Stimulated activated CD4-positive, alpha-beta T cell treated with anti-CD3 and anti-CD28 coated beads, Interleukin-12 subunit alpha, Interleukin-12 subunit beta, amount 100 ng/mL, for 48 hours (primary cell): ENCODE measurements at regions not wholly inside any gene's neighbourhood (a gene's known extent, or its start where the extent isn't known, plus 50 kb on each side); places are given as distances from the start of the nearest gene placed in this dataset.

Source experiments
- DNase-seq, 3 donors: peaks; one replicate each; pipeline ENCODE4 v3.0.0-alpha.2; 2020; ENCODE audit warnings: low read depth in 2 of 3, low spot score in 1 of 3

DNA sequence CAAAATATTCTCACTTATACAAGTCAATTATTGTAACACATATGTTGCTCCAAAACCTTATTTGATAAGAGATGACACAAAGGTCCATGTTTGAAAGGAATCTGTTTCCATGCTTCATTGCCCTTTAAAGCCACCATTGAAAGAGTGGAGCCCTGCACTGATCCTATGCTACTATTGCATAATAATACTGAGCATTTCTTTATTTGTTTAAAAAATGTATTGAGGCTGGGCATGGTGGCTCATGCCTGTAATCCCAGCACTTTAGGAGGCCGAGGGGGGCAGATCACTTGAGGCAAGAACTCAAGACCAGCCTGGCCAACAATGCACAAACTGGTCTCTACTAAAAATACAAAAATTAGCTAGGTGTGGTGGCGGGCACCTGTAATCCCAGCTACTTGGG lies 178.8 kb upstream of the STARD13 start:
- no peak for DNase-seq

DNA sequence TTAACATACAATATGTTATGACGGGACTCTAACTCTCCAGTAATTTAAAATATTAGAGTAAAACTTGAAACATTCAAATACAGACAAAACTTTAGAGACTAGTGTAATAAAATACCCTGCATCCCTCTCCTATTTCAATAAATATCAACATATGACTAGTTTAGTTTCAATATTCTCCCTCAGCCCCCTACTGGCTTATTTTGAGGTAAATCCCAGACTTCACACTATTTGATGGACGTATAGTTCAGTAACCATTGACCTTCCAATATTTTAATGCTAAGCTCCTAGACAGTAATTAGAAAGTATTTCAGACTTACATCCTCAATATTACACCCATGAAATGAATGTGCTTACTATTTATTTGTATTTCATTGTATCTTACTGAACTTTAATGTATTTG lies 180.7 kb upstream of the STARD13 start:
- no peak for DNase-seq

DNA sequence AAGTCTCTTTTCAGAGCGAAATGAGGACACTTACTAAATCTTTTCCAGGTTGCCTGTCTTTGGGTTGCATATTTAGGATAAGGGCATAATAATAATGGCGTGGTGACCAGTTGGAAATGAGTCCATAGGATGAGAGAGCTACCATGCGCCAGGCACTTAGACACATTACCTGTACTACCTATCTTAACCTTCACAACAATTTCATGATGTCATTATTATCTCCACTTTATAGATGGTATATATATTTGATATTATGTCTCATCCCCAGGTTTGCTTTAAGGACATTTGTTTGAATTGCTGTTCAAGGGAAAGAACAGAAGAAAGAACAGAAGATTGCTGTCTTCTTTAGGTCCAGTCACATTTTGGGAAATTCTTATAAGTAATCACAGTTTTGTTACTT lies 182.0 kb upstream of the STARD13 start:
- DNase-seq, result no peak

DNA sequence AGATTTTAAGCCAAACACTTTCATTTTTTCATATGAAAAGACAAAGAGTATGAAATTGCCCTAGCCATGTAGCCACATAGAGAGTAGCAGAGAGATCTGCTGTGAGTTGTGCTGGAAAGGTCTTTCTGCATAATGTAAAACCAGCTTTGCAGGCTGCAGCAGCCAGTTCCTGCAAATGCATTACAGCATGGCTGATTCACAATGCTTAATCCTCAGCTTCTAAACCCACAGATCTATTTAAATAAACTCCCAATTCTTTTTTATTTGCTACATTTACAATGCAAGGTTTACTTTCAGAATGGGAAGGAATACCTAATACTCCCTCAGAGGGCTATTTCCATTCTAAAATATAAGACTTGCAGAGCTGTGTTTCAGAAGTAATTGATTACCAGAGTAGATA lies 185.6 kb upstream of the STARD13 start:
- DNase-seq, result no peak

DNA sequence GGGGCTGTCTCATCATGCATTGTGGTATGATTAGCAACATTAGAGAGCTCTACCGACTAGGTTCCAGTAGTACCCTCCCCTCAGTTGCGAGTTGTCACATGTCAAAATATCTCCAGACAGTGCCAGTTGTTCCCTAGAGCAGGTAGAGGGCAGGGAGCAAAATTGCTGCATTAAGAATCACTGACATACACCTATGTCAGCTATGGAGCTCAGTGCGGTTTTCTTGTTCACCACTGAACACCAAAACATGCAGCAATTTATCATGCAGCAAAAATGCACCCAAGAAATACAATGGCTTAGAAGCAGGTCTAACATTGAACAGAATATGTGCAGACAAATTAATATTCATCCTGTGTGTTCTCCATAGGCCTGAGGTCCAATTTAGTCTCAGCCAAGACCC lies 186.9 kb upstream of the STARD13 start:
- DNase-seq, result no peak

DNA sequence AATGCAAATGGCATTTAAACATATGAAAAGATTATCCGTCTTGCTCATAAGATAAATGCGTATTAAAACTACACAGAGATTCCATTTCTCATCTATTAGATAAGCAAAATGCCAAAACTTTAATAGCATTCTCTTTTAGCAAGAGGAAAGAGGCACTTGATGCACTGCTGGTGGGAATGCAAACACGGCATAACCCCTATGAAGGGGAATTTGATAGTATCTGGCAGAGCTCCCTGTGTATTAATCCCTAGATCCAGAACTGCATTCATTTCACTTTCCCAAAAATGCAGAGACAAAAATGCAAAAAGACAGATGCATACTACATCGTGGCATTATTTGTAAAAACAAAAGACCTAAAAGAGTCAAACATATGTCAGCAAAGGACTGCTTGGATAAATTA lies 193.6 kb upstream of the STARD13 start:
- no peak for DNase-seq

DNA sequence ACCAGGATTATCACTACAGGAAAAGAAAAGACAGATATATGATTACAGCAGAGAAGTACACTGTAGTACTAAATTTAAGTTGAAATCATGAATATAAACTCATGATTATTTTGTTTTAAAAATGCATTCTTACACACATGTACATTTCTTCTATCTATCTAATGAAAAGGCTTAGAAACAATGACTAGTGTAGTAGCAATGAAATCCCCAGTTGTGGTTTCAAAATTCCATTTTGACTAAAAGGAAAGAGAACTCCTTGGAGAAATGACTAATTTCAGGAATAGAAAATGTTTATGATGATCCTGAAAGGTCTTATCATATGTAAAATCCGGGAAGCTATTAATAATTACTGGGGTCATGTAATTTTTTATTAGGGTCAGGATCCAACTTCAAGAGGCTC lies 195.0 kb upstream of the STARD13 start:
- DNase-seq, result no peak

DNA sequence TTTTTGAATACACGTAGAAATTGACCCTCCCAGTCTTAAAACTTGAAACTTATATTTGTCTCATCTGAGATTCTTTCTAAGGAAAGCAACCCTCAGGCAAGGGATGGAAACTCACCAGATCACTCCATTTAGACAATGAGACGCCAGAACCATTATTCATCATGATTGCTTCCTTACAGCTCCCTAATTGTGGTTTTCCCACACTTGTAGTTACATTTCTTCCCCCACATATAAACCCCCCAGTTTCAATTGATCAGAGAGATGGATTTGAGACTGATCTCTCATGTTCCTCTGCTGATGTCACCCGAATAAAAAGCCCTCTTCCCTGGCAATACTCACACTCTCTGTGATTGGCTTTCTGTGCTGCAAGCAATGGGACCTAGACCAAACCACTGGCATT lies 197.9 kb upstream of the STARD13 start:
- DNase-seq, result no peak

DNA sequence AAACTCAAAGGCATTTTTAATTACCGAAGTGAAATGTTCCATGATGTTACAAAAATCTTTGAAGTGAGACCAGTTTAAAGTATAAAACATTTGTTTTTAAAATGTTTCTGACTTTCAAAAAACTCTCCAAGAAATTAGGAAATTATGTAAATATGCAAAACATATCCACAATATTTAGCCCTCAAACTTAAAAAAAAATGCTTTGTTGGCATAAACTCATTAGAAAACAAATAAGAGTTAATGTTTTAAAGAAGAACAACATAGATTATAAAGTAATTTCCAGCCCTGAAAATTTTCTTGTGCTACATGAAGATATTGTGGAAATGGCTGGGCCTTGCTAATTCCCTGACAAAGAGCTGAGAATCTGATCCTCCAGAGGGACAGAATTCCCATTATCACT lies 199.7 kb upstream of the STARD13 start:
- no peak for DNase-seq

DNA sequence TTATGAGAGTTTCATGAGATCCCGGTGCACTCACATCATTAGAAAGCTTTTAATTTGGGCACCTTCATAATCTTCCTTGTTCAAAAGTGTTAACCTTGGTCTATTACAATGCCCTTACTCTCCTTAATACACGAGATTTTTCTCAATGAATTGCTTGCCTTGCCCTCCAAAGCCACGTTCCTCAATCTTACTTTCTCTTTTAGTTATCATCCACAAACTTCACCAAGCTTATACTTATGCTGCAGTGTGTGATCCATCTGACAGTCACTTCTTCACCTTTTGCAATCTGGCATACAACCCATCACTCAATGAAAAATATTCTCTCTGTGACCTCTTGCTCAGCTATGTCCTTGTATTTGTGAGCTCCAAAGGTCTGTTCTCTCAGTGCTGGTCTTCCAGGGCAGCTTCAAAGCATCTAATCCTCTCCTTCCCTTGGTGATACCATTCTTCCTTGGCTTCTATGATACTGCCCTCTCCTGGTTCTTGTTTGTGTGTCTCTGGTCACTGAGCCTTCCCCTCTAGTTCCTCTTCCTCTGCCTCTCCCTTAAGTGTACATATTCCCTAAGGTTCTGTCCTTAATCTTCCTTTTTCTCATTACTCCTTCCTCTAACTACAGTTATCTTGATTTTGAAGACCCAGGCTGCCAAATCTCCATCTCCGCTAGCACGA lies 202.2 kb upstream of the STARD13 start:
- DNase-seq, result no peak

DNA sequence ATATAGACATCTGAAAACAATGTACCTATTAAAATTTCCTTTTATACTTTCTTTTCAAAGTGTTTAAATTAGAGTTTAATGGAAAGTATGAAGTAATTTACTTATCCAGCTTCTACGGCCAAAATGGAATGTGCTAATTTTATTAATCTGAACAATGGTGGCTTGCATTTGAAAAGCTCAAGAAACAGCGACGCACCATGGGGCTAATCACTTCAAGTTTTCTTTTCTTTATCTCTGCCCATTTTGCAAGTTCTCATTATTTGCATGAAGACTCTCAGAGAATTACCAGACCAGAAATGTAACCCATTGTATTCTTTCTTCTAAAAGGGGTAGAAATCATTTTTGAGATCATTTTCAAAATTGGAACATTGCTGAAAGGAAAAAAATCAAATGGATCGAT lies 204.0 kb upstream of the STARD13 start:
- DNase-seq, result no peak

DNA sequence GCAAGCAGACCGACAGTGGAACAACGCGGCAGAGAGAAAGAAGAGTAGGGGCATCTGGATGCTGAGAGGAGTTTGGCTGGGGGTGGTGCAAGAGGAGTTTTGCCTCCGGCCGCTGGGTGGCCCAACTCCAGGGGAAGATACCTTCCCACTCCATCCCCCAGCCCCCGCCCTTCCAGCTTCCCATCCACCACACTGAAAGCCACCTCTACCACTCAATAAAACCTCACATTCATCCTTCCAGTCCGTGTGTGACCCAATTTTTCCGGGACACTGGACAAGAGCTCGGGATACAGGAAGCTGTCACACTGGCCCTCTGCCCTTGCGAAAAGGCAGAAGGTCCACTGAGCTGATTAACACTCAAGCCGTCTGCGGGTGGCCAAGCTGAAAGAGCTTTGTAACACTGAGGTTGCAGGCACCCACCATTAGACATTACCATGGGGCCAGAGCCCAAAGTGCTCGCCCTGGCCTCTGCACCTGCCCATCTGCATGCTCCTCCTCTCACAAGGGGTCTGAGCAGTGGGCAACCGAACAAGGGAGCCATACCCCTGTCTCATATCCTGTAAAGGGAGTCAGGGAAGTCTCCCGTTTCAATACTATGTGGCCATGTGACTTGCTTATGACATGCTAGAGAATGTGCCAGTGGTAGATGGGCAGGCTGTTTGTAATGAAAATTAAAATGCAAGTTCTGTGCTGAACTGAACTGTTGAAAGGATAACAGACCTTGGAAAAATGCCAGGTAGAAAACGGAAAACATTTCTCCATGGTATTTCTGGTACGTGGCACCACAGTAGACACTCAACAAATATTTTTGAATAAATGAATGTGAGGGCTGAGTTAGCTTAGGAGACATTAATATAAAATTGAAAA lies 205.1 kb upstream of the STARD13 start:
- DNase-seq, result no peak

DNA sequence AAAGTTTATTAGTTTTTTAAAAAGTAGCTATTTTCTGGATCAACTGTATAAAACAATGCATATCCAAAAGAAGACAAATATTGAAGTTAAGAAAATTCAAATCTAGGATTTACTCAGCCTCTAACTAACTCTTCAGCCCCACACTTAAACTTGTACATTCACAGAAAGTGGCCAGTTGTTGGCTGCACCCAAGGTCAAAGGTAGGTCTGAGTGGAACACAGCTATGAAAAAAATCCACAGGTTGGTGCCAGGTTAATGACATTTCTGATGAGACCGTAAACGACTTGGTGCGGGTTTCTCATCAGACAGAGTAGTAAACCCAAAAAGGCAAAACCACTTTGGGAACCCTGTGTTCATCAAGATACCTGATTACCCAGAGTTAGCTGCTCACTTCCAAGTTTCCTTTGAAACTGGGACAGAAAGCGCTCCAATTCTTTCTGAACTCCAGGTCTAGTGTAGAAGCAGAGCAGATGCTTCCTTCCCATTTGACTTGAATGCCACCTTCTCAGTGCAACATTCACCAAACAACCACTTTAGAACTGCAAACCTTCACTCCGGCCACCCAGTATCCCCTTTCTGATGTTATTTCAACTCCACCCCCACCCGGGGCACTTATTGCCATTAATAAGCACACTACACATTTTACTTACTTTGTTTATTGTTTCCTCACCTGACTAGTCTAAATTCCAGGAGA lies 208.3 kb upstream of the STARD13 start:
- DNase-seq, result no peak

DNA sequence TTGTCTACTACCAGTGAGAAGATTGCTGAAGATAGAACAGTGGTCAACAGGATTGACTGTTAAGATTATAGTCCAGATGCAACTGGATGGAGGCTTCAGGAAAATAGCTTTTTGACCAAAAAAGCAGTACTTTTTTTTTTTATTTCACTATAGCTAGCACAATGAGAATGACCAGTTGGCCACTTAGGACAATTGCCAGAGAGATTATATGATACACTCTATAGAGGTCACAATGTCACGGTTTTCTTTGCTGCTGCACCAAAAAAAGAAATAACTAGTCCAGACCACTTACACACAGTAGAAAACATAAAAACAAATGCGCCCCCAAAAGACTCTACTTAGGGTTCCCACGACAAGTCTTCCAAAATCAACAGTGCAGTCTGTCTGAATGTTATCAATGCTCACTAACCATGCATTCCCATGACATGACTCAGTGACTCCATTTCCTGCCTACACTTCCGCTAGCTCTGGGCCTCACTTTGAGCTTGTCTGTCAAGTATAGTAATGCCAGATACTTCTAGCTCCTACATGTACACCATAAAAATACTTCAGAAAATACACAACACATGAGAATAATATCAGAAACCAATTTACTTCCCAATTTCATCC lies 209.1 kb upstream of the STARD13 start:
- no peak for DNase-seq

DNA sequence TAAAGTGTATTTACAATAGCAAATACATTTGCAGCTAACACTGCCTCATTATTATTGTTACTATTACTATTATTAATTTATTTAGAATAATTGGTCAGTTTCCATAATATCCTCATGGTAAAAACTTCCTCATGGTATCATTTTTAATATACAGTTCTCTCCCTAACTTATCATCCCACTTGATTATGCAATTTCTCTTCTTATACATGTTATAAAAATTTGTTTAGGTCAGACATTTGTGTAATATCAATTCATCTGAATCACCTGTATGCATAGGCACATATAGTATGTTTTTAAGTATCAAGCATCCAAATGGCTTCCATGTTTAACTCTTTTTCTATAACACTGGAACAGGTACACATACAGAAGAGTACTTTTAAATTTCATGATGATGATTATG lies 210.8 kb upstream of the STARD13 start:
- no peak for DNase-seq

DNA sequence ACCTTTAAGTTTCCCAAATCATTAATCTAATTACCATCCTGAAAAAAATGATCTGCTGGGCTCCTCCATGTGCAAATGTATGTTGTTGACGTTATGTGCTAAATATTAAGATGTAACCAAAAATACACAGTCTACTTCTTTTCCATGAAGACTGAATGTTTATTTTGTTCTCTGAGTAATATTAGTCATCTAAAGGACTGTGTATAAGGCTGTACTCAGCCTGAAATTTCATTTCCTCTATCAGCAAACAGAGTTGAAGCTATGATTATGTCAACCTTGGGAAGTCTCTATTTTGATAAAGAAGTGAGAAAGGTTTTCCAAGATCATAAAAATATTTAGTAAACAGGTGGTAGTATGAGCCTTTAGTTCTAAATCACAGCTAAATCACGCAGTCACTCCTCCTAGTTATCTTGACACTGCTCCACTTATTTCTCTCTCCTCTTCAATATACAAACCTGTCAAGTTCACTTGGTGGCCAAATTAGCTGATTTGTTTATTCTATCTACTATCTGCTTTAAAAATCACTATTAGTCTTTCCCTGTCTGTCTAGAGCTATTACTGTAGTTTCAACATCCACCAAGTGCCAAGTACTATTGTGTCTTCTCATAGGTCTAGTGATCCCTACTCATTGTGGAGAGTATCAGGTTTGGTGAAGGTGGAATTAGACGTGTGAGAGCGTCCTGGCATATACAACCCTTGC lies 211.7 kb upstream of the STARD13 start:
- no peak for DNase-seq

DNA sequence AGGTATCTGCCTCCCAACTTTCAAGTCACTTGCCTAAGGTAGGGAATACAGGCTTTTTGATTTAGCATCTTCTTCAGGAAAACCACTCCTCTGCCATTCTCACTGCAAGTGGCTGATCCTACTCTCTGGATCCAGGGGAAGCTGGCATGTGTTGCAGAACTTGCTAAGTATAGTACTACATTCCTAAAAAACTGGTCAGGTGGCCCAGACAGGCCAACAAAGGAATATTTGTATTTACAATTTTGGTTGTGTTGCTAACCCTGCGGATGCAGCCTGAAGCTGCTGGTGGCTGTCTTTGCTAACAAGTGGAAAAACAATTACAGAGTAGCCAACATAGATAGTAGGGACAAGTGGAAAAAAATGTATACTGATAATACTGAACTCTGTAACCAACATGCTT lies 222.5 kb upstream of the STARD13 start:
- no peak for DNase-seq

DNA sequence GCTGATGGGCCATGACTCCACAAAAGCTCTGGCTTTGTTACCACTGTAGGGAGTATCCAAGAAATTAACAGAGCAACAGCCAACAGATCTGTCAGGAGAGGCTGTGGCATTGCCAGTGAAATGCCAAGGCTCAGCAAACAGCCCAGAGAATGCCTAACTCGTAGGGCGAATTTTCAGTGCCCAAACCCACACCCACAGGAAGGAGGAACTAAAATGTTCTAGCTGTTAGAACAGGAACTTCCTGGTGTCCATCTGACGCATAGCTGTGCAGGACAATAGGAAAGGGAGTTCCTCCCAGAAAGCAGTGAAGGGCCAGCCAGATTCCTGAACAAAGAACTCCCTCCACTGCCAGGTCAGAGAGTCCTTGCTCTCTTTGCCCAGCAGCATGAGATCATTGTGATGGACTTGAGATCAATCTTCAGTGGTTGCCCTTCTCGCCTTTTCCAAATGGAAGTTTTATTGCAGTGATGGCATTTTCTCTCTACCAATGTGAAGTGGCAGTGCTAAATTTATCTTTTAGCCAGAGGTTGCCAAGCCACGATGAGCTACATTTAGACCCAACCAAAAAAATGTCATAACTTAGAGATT lies 224.2 kb upstream of the STARD13 start:
- no peak for DNase-seq

DNA sequence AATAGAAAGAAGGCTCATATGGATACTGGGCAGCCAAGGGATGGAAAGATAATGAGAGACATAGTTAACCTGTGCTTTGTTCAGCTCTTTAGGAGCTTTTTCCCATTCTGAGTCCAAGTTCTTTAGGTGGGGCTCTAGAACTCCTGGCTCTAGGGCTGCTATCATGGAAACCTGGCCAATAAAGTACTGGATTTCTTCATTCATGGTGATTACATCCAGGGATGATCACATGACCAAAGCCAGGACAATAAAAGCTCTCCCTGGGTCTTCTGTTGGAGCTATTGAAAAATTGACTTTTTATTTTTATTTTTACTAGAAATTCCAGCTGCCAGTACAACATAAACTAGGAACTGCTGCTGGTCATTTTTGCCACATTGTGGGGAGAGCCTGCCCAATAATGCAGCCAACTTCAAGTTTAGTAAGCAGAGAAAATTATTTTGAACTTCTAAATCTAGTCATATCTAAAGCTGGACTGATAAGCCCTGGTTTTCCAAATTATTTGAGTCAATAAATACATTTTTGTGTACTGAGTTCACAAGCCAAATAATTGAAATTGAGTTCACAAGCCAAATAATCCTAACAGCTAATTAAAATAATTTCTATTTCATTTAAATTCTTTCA lies 224.9 kb upstream of the STARD13 start:
- DNase-seq, result no peak

DNA sequence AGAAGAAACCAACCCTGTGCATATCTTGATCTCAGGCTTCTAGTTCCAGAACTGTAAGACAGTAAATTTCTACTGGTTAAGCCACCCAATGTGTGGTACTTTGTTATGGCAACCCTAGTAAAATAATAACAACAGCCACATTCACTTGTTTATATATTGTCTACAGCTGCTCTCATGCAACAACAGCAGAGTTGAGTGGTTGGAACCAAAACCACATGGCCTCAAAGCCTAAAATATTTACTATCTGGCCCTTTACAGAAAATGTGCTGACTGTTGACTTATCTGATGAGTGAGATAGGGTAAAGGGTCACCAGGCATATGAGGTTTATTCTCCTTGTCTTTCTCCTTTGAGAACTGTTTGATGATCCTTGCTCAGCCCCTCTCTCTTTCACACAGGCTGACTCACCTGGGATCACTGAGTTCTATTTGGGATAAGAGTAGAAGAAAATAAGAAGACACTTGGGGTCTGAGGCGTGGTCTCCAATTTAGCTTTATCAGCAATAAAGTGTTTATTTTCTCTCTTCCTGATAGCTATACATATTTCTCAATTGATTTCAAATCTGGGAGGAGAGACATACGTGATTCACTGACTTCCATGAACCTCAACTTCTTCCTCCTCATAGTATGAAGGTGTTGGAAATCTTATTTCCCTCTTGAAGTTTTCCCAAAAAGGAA lies 227.5 kb upstream of the STARD13 start:
- no peak for DNase-seq
